ENCODE measurements at regions not wholly inside any gene's neighbourhood (a gene's known extent, or its start where the extent isn't known, plus 50 kb on each side); places are given as distances from the start of the nearest gene placed in this dataset.

DNA sequence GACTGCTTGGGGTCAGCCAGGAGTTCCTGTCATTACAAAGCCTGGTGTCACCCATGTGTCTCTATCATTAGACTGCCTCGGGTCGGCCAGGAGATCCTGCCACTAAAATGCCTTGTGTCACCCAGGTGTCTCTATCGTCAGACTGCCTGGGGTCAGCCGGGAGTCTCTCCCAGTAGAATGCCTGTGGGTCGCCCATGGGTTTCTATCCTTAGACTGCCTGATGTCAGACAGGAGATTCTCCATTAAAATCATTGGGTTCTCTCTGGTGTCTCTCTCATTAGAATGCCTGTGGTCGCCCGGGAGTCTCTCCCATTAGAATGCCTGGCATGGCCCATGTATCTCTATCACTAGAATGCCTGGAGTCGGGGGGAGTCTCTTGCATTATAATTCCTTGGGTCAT is 2231.0 kb downstream of the TP53TG3F start:
- Histone ChIP-seq H3K4ac (ENCODE audit: low read depth, low read length) (no peak overlapping the region), H2AK5ac (ENCODE audit: insufficient read length, low read length) (no peak overlapping the region), H2BK12ac (ENCODE audit: insufficient read length, low read depth, low read length) (no peak overlapping the region), H3K18ac (ENCODE audit: insufficient read length, low read depth, low read length) (no peak overlapping the region), H4K5ac (ENCODE audit: insufficient read length, low read depth, low read length) (no peak overlapping the region), H4K91ac (ENCODE audit: insufficient read length, low read depth, low read length) (no peak overlapping the region), H3K27ac (ENCODE audit: insufficient read length, low read depth, low read length) (no peak overlapping the region), H2BK20ac (ENCODE audit: low read depth, low read length, poor library complexity, severe bottlenecking) (no peak overlapping the region), H3K4me2 (ENCODE audit: insufficient read depth, insufficient read length, low read length) (no peak overlapping the region), H3K27me3 (ENCODE audit: insufficient read depth, low read length) (no peaks in the 10 kb centered on the region), H2BK5ac (ENCODE audit: insufficient read length, low read length) (no peak overlapping the region), H4K8ac (replicated peaks; ENCODE audit: insufficient read length, low read depth, low read length) (no peak overlapping the region), H3K9me3 (ENCODE audit: control insufficient read depth, low read depth, low read length) (peaks cover 95% of the 10 kb centered on the region), H3K56ac (ENCODE audit: insufficient read length, low read depth, low read length) (no peak overlapping the region), H3K23ac (ENCODE audit: insufficient read length, low read depth, low read length) (no peak overlapping the region), H2AFZ (ENCODE audit: low read length) (no peak overlapping the region), H3K14ac (ENCODE audit: insufficient read depth, low read length) (no peak overlapping the region), H3K79me2 (ENCODE audit: insufficient read depth, low read length) (no peaks in the 10 kb centered on the region), H3K9ac (ENCODE audit: extremely low read depth, insufficient read length, low read length) (no peak overlapping the region), H3K23me2 (ENCODE audit: insufficient read length, low read depth, low read length, poor library complexity, severe bottlenecking) (no peaks in the 10 kb centered on the region), H3K4me1 (ENCODE audit: insufficient read depth, low read length) (no peaks in the 10 kb centered on the region), H2BK15ac (ENCODE audit: low read depth, low read length) (no peak overlapping the region), H3K79me1 (ENCODE audit: insufficient read depth, low read depth, low read length, poor library complexity, severe bottlenecking) (no peaks in the 10 kb centered on the region), H2BK120ac (ENCODE audit: low read depth, low read length, poor library complexity, severe bottlenecking) (no peak overlapping the region), H4K20me1 (ENCODE audit: control insufficient read depth, insufficient read depth, insufficient read length) (no peaks in the 10 kb centered on the region), H3T11ph (ENCODE audit: low read length) (no peak overlapping the region)
- H3K4me3 Mint-ChIP-seq, result no peak overlapping the region
- DNase-seq, result no peak
- no CpG with 5 or more reads among the region's 8 CpGs for WGBS (ENCODE audit: extremely low coverage, insufficient read length, low lambda C conversion rate)
- H3K9me3 Mint-ChIP-seq, result peaks cover 100% of the 10 kb centered on the region in 2 experiments
- no peaks in the 10 kb centered on the region for H3K27me3 Mint-ChIP-seq (ENCODE audit: low read depth)
- no peak overlapping the region for H3K27ac Mint-ChIP-seq
- TF ChIP-seq, protein P1, sequence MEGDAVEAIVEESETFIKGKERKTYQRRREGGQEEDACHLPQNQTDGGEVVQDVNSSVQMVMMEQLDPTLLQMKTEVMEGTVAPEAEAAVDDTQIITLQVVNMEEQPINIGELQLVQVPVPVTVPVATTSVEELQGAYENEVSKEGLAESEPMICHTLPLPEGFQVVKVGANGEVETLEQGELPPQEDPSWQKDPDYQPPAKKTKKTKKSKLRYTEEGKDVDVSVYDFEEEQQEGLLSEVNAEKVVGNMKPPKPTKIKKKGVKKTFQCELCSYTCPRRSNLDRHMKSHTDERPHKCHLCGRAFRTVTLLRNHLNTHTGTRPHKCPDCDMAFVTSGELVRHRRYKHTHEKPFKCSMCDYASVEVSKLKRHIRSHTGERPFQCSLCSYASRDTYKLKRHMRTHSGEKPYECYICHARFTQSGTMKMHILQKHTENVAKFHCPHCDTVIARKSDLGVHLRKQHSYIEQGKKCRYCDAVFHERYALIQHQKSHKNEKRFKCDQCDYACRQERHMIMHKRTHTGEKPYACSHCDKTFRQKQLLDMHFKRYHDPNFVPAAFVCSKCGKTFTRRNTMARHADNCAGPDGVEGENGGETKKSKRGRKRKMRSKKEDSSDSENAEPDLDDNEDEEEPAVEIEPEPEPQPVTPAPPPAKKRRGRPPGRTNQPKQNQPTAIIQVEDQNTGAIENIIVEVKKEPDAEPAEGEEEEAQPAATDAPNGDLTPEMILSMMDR (conservative IDR thresholded peaks at IDR 0.05), result no peak
- H3K4me1 Mint-ChIP-seq, result no peaks in the 10 kb centered on the region
- peaks cover 0 to 35% (median 14%) of the 10 kb centered on the region in 3 experiments; a peak in 5 of 7 replicates for H3K36me3 Mint-ChIP-seq (ENCODE audit: insufficient read depth in 1 of 3, low read depth in 3 of 3)

All from H9 (cell line).